ENCODE measurements at regions not wholly inside any gene's neighbourhood (a gene's known extent, or its start where the extent isn't known, plus 50 kb on each side); places are given as distances from the start of the nearest gene placed in this dataset.

GRCh38 chr2:14388724-14389123 lies 243.8 kb upstream of the LRATD1 start:
- TF ChIP-seq EZH2phosphoT487 (IDR thresholded peaks at IDR 0.05; ENCODE audit: insufficient read depth, low read depth) (no peak), EZH2 (IDR thresholded peaks at IDR 0.05; ENCODE audit: insufficient read depth, poor library complexity, severe bottlenecking) (no peak)

Measured in GM23248 (cell line).